ENCODE measurements at regions not wholly inside any gene's neighbourhood (a gene's known extent, or its start where the extent isn't known, plus 50 kb on each side); places are given as distances from the start of the nearest gene placed in this dataset.

GRCh38 chr12:77751939-77752338, 78.8 kb upstream of the NAV3 start:
- TF ChIP-seq, protein P1, sequence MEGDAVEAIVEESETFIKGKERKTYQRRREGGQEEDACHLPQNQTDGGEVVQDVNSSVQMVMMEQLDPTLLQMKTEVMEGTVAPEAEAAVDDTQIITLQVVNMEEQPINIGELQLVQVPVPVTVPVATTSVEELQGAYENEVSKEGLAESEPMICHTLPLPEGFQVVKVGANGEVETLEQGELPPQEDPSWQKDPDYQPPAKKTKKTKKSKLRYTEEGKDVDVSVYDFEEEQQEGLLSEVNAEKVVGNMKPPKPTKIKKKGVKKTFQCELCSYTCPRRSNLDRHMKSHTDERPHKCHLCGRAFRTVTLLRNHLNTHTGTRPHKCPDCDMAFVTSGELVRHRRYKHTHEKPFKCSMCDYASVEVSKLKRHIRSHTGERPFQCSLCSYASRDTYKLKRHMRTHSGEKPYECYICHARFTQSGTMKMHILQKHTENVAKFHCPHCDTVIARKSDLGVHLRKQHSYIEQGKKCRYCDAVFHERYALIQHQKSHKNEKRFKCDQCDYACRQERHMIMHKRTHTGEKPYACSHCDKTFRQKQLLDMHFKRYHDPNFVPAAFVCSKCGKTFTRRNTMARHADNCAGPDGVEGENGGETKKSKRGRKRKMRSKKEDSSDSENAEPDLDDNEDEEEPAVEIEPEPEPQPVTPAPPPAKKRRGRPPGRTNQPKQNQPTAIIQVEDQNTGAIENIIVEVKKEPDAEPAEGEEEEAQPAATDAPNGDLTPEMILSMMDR (IDR thresholded peaks at IDR 0.05), result no peak
- ATAC-seq, result no peak
- Histone ChIP-seq H3K36me3 (no peaks in the 10 kb centered on the region), H3K4me1 (no peaks in the 10 kb centered on the region), H3K27ac (no peak overlapping the region), H3K9me3 (no peaks in the 10 kb centered on the region), H3K27me3 (ENCODE audit: low read depth) (no peaks in the 10 kb centered on the region), H3K4me3 (no peak overlapping the region)
- DNase-seq, result no peak
- intact Hi-C loops (cut with DNase I), result no loop called here

- Histone ChIP-seq H3K27me3 (ENCODE audit: low read depth) (no peaks in the 10 kb centered on the region), H3K9me3 (no peaks in the 10 kb centered on the region), H3K4me1 (no peaks in the 10 kb centered on the region), H3K4me3 (no peak overlapping the region), H3K36me3 (no peaks in the 10 kb centered on the region), H3K27ac (no peak overlapping the region)
- TF ChIP-seq, protein P1 (IDR thresholded peaks at IDR 0.05), result no peak
- intact Hi-C loops (cut with DNase I), result no loop called here
- ATAC-seq (peak; percentile 27 to 33), DNase-seq (no peak)
Observed at GRCh38 chr12:77746096-77746495, 84.6 kb upstream of the NAV3 start.

GRCh38 chr12:77745624-77746023, 85.1 kb upstream of the NAV3 start:
- DNase-seq (no peak), ATAC-seq (no peak)
- Histone ChIP-seq H3K27me3 (ENCODE audit: low read depth) (no peaks in the 10 kb centered on the region), H3K4me1 (no peaks in the 10 kb centered on the region), H3K27ac (no peak overlapping the region), H3K36me3 (no peaks in the 10 kb centered on the region), H3K4me3 (no peak overlapping the region), H3K9me3 (no peaks in the 10 kb centered on the region)
- TF ChIP-seq, protein P1 (IDR thresholded peaks at IDR 0.05), result no peak
- intact Hi-C loops (cut with DNase I), result no loop called here

- intact Hi-C loops (cut with DNase I), result no loop called here
- TF ChIP-seq, protein P1 (IDR thresholded peaks at IDR 0.05), result no peak
- Histone ChIP-seq H3K4me1 (no peaks in the 10 kb centered on the region), H3K27ac (no peak overlapping the region), H3K4me3 (no peak overlapping the region), H3K36me3 (no peaks in the 10 kb centered on the region), H3K27me3 (ENCODE audit: low read depth) (no peaks in the 10 kb centered on the region), H3K9me3 (no peaks in the 10 kb centered on the region)
- ATAC-seq (no peak), DNase-seq (no peak)
Observed at GRCh38 chr12:77742631-77743030, 88.1 kb upstream of the NAV3 start.

DNA sequence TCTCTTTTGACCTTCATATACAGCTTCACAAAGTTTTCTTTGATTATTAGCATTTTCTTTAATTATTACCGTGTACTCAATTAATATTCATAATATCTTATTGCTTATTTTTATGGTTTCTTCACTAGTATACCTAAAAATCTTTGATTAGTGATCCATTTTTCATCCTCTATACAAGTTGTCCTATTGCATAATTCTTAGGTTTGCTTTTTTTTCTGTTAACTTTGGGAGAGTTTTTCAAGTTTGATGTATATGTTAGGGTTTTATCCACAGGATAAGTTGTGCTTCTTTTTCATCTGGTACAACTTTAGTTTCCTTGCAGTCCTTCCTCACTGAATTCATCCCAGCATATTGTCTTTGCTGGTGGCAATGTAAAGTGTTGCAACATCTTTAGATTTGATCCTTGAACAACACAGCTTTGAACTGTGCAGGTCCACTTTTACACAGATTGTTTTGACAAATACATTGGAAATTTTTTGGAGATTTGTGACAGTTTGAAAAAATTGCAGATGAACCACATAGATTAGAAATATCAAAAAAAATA, 88.6 kb upstream of the NAV3 start:
- ATAC-seq, result no peak
- H3K36me3 ChIP-seq, result no peaks in the 10 kb centered on the region
- TF ChIP-seq, protein P1 (IDR thresholded peaks at IDR 0.05), result no peak
- no peaks in the 10 kb centered on the region for H3K27me3 ChIP-seq (ENCODE audit: low read depth)
- H3K27ac ChIP-seq, result no peak overlapping the region
- H3K4me1 ChIP-seq, result no peaks in the 10 kb centered on the region
- no peak overlapping the region for H3K4me3 ChIP-seq
- H3K9me3 ChIP-seq, result no peaks in the 10 kb centered on the region
- no peak for DNase-seq
- intact Hi-C loops (cut with DNase I), result no loop called here

Measured in lower lobe of right lung (tissue), 2 donors.